ENCODE measurements at regions not wholly inside any gene's neighbourhood (a gene's known extent, or its start where the extent isn't known, plus 50 kb on each side); places are given as distances from the start of the nearest gene placed in this dataset.
A peak's percentile ranks its signal among the peaks of the same experiment; 100 is the strongest.

GRCh38 chr9:107742531-107743309 lies 253.2 kb upstream of the KLF4 start:
- no peaks in the 10 kb centered on the region for H3K36me3 ChIP-seq
- peak in 1 of 2 donors; percentile 23 for DNase-seq (ENCODE audit: low read depth in 1 of 2, low spot score in 1 of 2)
- H3K27ac ChIP-seq, result no peak overlapping the region
- no peak for TF ChIP-seq CTCF (IDR thresholded peaks at IDR 0.05; ENCODE audit: low read depth, low read length)
- H3K9me3 ChIP-seq (ENCODE audit: low read depth), result no peaks in the 10 kb centered on the region
- H3K27me3 ChIP-seq, result no peaks in the 10 kb centered on the region
- no peak overlapping the region for H3K4me3 ChIP-seq
- no peaks in the 10 kb centered on the region for H3K4me1 ChIP-seq (ENCODE audit: low read depth)

GRCh38 chr9:107740088-107740980 lies 250.8 kb upstream of the KLF4 start:
- Histone ChIP-seq H3K9me3 (ENCODE audit: low read depth) (no peaks in the 10 kb centered on the region), H3K27me3 (peaks cover 4% of the 10 kb centered on the region), H3K4me1 (ENCODE audit: low read depth) (no peaks in the 10 kb centered on the region), H3K36me3 (no peaks in the 10 kb centered on the region), H3K27ac (no peak overlapping the region), H3K4me3 (no peak overlapping the region)
- TF ChIP-seq CTCF (IDR thresholded peaks at IDR 0.05; ENCODE audit: low read depth, low read length), result no peak
- DNase-seq (ENCODE audit: low read depth in 1 of 2, low spot score in 1 of 2), result peak in 1 of 2 donors; percentile 49

DNA sequence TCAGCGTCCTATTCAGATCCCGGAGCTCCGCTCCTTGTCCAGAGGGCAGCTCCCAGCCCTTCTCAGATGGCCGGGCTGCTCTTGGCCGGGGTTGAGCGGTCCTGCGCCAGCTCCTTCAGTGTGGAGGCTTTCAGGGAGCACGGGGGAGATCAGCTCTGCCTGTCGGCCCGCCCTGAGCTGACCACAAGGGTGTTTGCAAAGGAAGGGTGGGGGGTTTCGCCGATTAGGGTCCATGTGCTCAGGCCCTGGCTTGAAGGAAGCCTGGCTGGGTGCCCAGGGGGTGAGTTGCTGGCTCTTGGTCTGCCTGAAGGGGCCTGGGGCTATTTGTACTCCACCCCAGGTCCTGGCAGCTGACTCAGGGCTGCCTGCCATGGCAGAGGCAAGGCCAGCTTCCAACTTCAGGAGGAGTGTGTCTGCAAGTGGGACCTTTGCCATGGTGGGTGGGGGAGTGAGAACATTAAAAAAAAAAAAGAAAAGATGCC lies 250.1 kb upstream of the KLF4 start:
- DNase-seq (ENCODE audit: low read depth in 1 of 2, low spot score in 1 of 2), result peak in 1 of 2 donors; percentile 86
- peaks cover 4% of the 10 kb centered on the region for H3K27me3 ChIP-seq
- H3K9me3 ChIP-seq (ENCODE audit: low read depth), result no peaks in the 10 kb centered on the region
- no peaks in the 10 kb centered on the region for H3K36me3 ChIP-seq
- H3K4me3 ChIP-seq, result no peak overlapping the region
- no peaks in the 10 kb centered on the region for H3K4me1 ChIP-seq (ENCODE audit: low read depth)
- H3K27ac ChIP-seq, result no peak overlapping the region
- no peak for TF ChIP-seq CTCF (IDR thresholded peaks at IDR 0.05; ENCODE audit: low read depth, low read length)

DNA sequence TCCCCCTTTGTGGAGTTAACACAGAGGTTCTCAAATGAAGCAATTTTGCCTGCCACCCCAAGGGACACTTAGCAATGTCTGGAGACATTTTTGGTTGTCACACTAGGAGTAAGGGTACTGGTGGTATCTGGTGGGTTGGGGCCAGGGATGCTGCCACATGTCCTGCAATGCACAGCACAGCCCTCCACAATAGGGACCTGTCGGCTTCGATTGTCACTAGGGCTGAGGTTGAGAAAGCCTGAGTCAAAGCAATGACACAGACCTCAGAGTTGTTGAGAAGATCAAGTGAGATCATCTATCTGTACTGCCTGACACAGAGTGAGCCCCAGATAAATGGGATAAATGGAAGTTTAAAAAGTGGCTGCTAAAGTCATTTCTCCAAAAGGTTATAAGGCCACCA lies 249.2 kb upstream of the KLF4 start:
- no peaks in the 10 kb centered on the region for H3K9me3 ChIP-seq (ENCODE audit: low read depth)
- H3K4me3 ChIP-seq, result no peak overlapping the region
- no peaks in the 10 kb centered on the region for H3K36me3 ChIP-seq
- H3K27ac ChIP-seq, result no peak overlapping the region
- no peaks in the 10 kb centered on the region for H3K4me1 ChIP-seq (ENCODE audit: low read depth)
- TF ChIP-seq CTCF (IDR thresholded peaks at IDR 0.05; ENCODE audit: low read depth, low read length), result no peak
- peaks cover 4% of the 10 kb centered on the region for H3K27me3 ChIP-seq
- peak in 1 of 2 donors; percentile 4 for DNase-seq (ENCODE audit: low read depth in 1 of 2, low spot score in 1 of 2)

- peaks cover 6% of the 10 kb centered on the region for H3K27me3 ChIP-seq
Measured at GRCh38 chr9:107737987-107738743, 248.6 kb upstream of the KLF4 start.

More at GRCh38 chr9:107737987-107738743, 248.6 kb upstream of the KLF4 start:
- H3K36me3 ChIP-seq, result no peaks in the 10 kb centered on the region
- no peak for TF ChIP-seq CTCF (IDR thresholded peaks at IDR 0.05; ENCODE audit: low read depth, low read length)
- DNase-seq (ENCODE audit: low read depth in 1 of 2, low spot score in 1 of 2), result peak in 1 of 2 donors; percentile 89
- no peak overlapping the region for H3K4me3 ChIP-seq
- no peaks in the 10 kb centered on the region for H3K4me1 ChIP-seq (ENCODE audit: low read depth)
- no peaks in the 10 kb centered on the region for H3K9me3 ChIP-seq (ENCODE audit: low read depth)
- H3K27ac ChIP-seq, result no peak overlapping the region
